HG02588 (cell line): ENCODE measurements at regions not wholly inside any gene's neighbourhood (a gene's known extent, or its start where the extent isn't known, plus 50 kb on each side); places are given as distances from the start of the nearest gene placed in this dataset.
"Not testable (repeated sequence)": the region's sequence is repeated elsewhere in the genome, so short reads cannot be mapped to it uniquely, and the experiment has no call there.

Experiments used
- ATAC-seq: cut with Tn5 transposase; IDR thresholded peaks from one replicate; pipeline ENCODE4 v1.9.1; 2021; ENCODE audit warnings: mild to moderate bottlenecking, moderate library complexity; ENCODE audit not compliant: unreplicated experiment

- ATAC-seq: no peak
Observed at GRCh38 chr21:27043377-27043776, 76.5 kb upstream of the ADAMTS5 start.

- no peak for ATAC-seq
Observed at GRCh38 chr21:27040738-27041469, 74.0 kb upstream of the ADAMTS5 start.

- no peak for ATAC-seq
Observed at GRCh38 chr21:27036736-27037301, 69.9 kb upstream of the ADAMTS5 start.

GRCh38 chr21:27035791-27036190 is 68.9 kb upstream of the ADAMTS5 start:
- ATAC-seq: no peak

GRCh38 chr21:27034796-27035195 is 67.9 kb upstream of the ADAMTS5 start:
- no peak for ATAC-seq

DNA sequence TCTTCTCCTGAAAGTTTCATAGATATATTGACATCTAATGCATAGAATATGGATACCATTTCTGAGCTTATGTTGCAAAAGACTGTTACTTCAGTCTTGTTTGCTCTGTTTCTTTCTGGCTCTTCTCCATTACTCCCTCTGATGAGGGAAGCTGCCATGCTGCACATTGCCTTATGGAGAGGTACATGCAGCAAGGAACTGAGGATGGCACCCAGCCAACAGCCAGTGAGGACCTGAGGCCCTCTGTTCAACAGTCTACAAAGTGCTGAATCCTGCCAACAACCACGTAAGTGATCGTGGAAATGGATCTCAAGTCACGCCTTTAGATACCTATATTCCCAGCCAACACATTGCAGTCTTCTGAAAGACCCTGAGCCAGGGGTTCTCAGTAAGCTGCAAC is 66.6 kb upstream of the ADAMTS5 start:
- ATAC-seq: no peak

- no peak for ATAC-seq
Observed at GRCh38 chr21:27026501-27026900, 59.6 kb upstream of the ADAMTS5 start.

DNA sequence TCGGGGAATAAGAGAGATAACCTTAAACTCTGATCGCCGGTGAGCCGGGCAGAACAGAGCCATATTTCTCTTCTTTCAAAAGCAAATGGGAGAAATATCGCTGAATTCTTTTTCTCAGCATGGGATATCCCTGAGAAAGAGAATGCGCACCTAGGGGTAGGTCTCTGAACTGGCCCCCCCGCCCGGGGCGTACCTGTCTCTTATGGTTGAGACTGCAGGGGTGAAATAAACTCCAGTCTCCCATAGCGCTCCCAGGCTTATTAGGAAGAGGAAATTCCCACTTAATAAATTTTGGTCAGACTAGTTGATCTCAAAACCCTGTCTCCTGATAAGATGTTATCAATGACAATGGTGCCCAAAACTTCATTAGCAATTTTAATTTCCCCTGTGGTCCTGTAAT is 58.8 kb upstream of the ADAMTS5 start:
- ATAC-seq: not testable (repeated sequence)

- no peak for ATAC-seq
Observed at GRCh38 chr21:27024971-27025370, 58.1 kb upstream of the ADAMTS5 start.

- ATAC-seq: no peak
Observed at GRCh38 chr21:27024301-27024700, 57.4 kb upstream of the ADAMTS5 start.

DNA sequence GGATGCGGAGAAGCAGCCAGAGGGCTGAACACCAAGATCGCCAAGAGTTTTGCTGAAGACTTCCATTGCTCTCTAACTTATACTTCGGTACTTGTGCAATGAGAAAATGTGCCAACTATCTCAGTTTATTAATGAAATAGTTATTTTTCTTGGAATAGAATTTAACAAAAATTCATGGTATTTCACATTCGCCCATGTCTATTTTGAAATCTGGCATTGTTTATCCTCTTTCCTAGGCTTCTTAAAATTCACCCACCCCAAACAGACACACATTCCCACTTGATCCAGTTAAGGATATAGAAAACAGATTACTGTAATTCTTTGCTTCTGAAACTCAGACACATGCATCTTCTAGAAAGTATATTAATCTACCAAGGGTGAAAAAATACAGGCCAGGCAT is 56.3 kb upstream of the ADAMTS5 start:
- no peak for ATAC-seq

- no peak for ATAC-seq
Observed at GRCh38 chr21:27021801-27022200, 54.9 kb upstream of the ADAMTS5 start.

GRCh38 chr21:27021046-27021445 is 54.2 kb upstream of the ADAMTS5 start:
- no peak for ATAC-seq

DNA sequence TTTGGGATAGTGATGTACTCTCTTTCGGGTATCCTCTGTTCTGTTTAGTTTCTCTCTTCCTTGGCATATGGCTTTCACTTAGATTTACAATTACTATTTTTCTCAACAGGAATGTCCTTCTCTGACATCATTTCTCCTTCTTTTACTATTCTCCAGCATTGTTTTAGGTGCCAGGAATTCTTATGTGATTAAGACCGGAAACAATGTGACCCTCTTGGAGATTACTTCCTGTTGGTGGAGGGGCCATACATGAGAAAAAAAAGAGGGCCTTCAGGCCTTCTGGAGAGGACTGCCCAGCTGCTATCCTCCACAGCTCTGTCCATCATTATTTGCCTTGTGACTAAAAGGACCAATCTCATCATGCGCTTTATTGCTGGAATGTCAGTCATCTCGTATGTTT is 50.4 kb upstream of the ADAMTS5 start:
- ATAC-seq: no peak
